ENCODE measurements at regions not wholly inside any gene's neighbourhood (a gene's known extent, or its start where the extent isn't known, plus 50 kb on each side); places are given as distances from the start of the nearest gene placed in this dataset.
"Not testable (repeated sequence)": the region's sequence is repeated elsewhere in the genome, so short reads cannot be mapped to it uniquely, and the experiment has no call there.

DNA sequence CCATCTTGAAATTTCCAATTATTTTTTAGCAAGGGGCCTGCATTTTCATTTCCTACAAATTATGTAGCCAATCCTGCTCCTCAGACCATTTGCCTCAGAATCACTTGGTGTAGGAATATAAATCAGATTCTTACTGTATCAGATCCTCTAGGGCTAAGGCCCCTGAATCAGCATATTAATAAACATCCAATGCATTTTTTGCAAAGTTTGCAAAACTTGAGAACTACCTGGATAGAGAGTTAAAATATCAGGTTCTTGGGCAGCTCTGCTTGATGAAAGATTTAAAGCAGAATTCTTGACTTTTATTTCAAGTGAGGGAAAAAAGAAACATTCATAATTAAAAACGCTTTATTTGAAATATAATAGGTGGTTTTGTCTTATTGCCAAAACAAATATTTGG, 82.2 kb upstream of the MAN1A1 start:
- no peak for DNase-seq

GRCh38 chr6:119430805-119431204, 81.2 kb upstream of the MAN1A1 start:
- no peak for DNase-seq

GRCh38 chr6:119428633-119429032, 79.1 kb upstream of the MAN1A1 start:
- no peak for DNase-seq

DNA sequence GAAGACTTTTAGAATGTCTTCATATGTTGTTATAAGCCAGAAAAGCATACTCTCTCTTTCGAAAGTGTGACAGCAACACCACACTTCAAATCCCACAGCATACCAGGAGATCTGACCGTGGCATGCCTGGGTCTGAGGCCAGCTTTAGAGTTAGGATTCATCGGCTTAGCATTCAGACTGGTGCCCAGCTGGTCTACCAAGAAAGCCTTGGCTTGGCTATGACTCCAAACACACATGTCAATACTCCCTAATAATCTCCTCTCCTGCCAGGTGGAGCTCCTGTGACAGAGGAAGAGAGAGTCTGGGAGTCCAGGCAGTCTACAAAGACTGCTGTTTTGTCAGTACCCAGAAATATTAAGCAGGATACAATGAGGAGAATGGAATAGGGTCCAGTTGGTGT, 77.1 kb upstream of the MAN1A1 start:
- no peak for DNase-seq

DNA sequence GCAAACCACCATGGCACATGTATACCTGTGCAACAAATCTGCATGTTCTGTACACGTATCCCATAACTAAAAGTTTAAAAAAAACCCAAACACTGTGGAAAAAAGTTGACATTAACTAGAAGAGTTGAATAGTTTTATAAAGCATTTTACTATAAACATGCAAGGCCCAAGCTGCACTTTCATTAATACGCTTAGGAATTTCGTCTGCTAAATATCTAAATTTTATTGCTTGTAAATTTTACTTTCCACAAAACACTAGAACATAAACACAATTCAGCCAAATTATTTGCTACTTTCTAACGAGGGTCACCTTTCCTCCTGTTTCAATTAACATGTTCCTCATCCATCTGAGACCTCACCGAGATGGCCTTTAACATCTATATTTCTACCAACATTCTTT, 74.4 kb upstream of the MAN1A1 start:
- DNase-seq, result no peak

GRCh38 chr6:119418084-119418483, 68.5 kb upstream of the MAN1A1 start:
- not testable (repeated sequence) for DNase-seq

GRCh38 chr6:119407156-119407555, 57.6 kb upstream of the MAN1A1 start:
- no peak for DNase-seq

DNA sequence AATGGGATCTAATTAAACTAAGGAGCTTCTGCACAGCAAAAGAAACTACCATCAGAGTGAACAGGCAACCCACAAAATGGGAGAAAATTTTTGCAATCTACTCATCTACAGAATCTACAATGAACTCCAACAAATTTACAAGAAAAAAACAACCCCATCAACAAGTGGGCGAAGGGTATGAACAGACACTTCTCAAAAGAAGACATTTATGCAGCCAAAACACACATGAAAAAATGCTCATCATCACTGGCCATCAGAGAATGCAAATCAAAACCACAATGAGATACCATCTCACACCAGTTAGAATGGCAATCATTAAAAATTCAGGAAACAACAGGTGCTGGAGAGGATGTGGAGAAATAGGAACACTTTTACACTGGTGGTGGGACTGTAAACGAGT, 55.6 kb upstream of the MAN1A1 start:
- not testable (repeated sequence) for DNase-seq
